Psoas muscle (tissue), 7 donors: ENCODE measurements at regions not wholly inside any gene's neighbourhood (a gene's known extent, or its start where the extent isn't known, plus 50 kb on each side); places are given as distances from the start of the nearest gene placed in this dataset.

ENCODE experiments used
- ATAC-seq, 4 donors: fragments of 200-7000 bp; cut with Tn5 transposase; one replicate each; pipeline ENCODE4 v1.9.1; 2020; ENCODE audit warnings: moderate library complexity in 3 of 4, mild to moderate bottlenecking in 2 of 4
- DNase-seq, 2 donors: peaks; one replicate each; pipeline ENCODE4 v3.0.0-alpha.2; 2020
- H3K27ac ChIP-seq: fragments of 200-600 bp; one replicate; pipeline ENCODE4 v1.8.0; 2022
- H3K27me3 ChIP-seq, 3 donors: fragments of 200-600 bp in 1 of 3; one replicate each; pipeline versions ENCODE4 v1.6.1 to v1.8.0; 2013 to 2022; ENCODE audit warnings: low read length in 2 of 3, mild to moderate bottlenecking in 2 of 3, moderate library complexity in 1 of 3; ENCODE audit not compliant: insufficient read depth in 3 of 3
- H3K36me3 ChIP-seq, 2 donors: fragments of 200-600 bp in 1 of 2; one replicate each; pipeline versions ENCODE4 v1.6.1 to v1.8.0; 2013 to 2022; ENCODE audit warnings: low read depth in 1 of 2, mild to moderate bottlenecking in 1 of 2, moderate library complexity in 1 of 2; ENCODE audit not compliant: insufficient read depth in 1 of 2
- H3K4me1 ChIP-seq: fragments of 200-600 bp; one replicate; pipeline ENCODE4 v1.8.0; 2022
- H3K4me3 ChIP-seq: fragments of 200-600 bp; one replicate; pipeline ENCODE4 v1.8.0; 2022; ENCODE audit warnings: mild to moderate bottlenecking
- H3K9me3 ChIP-seq: fragments of 200-600 bp; one replicate; pipeline ENCODE4 v1.8.0; 2022
- CTCF ChIP-seq: fragments of 200-600 bp; IDR thresholded peaks from one replicate; pipeline ENCODE4 v1.8.0; 2022; ENCODE audit warnings: antibody characterized with exemption
- WGBS, 3 donors: extraction: QIAGEN DNeasy Blood & Tissue Kit; methylation state at CpG; one replicate each; pipeline versions ENCODE4 v1.1.6 to v1.1.7; 2013; 5-methylcytosine and 5-hydroxymethylcytosine counted together
- intact Hi-C, 2 donors: fragments of 100-400 bp; cut with DNase I; formaldehyde crosslinking; loops; one replicate each; pipeline versions ENCODE4 v1.11.0 to v1.14.2; 2022
- donor health status: healthy with polysubstance abuse.
- donor health status: DM: no; HTN: no; CAD: no; lungs with moderate emphysema.
- donor health status: Bipolar disorder and iron deficiency.
- donor health status: healthy.
- donor health status: DM: yes; HTN: yes; CAD: no.
- donor health status: DM: no; HTN: no; CAD: no.
- donor health status: DM: yes; HTN: yes; CAD: no.

GRCh38 chr11:80782135-80782885, 1341.5 kb upstream of the TENM4 start:
- 40 to 46% (median 42%) methylated on average over 4 of the region's 4 CpGs for WGBS, 3 donors
- H3K4me1 ChIP-seq: no peaks in the 10 kb centered on the region
- no peak overlapping the region for H3K4me3 ChIP-seq
- intact Hi-C loops: no loop called here
- no peaks in the 10 kb centered on the region for H3K9me3 ChIP-seq
- H3K27ac ChIP-seq: no peak overlapping the region
- DNase-seq (no peak), ATAC-seq (no peak)
- no peak for TF ChIP-seq CTCF
- H3K36me3 ChIP-seq: no peaks in the 10 kb centered on the region
- H3K27me3 ChIP-seq: no peaks in the 10 kb centered on the region

- ATAC-seq (no peak), DNase-seq (no peak)
- H3K27ac ChIP-seq: no peak overlapping the region
- no peaks in the 10 kb centered on the region for H3K36me3 ChIP-seq
- H3K9me3 ChIP-seq: no peaks in the 10 kb centered on the region
- no peak for TF ChIP-seq CTCF
- H3K4me1 ChIP-seq: no peaks in the 10 kb centered on the region
- H3K27me3 ChIP-seq: no peaks in the 10 kb centered on the region
- intact Hi-C loops: no loop called here
- 28 to 36% (median 32%) methylated on average over 5 of the region's 5 CpGs for WGBS, 3 donors
- no peak overlapping the region for H3K4me3 ChIP-seq
Measured at GRCh38 chr11:80779905-80780605, 1339.2 kb upstream of the TENM4 start.

- no peak for TF ChIP-seq CTCF
- DNase-seq: no peak
Measured at GRCh38 chr11:80778941-80779340, 1338.1 kb upstream of the TENM4 start.

GRCh38 chr11:80778432-80778831, 1337.6 kb upstream of the TENM4 start:
- H3K36me3 ChIP-seq: no peaks in the 10 kb centered on the region
- WGBS, 3 donors: 68 to 77% (median 71%) methylated on average over 3 of the region's 3 CpGs
- H3K4me1 ChIP-seq: no peaks in the 10 kb centered on the region
- no peak overlapping the region for H3K27ac ChIP-seq
- H3K27me3 ChIP-seq: no peaks in the 10 kb centered on the region
- ATAC-seq (no peak), DNase-seq (no peak)
- no peaks in the 10 kb centered on the region for H3K9me3 ChIP-seq
- intact Hi-C loops: no loop called here
- no peak overlapping the region for H3K4me3 ChIP-seq
- no peak for TF ChIP-seq CTCF

More at GRCh38 chr11:80778941-80779340, 1338.1 kb upstream of the TENM4 start:
- Histone ChIP-seq H3K4me1 (no peaks in the 10 kb centered on the region), H3K36me3 (no peaks in the 10 kb centered on the region), H3K4me3 (no peak overlapping the region), H3K27me3 (no peaks in the 10 kb centered on the region), H3K27ac (no peak overlapping the region), H3K9me3 (no peaks in the 10 kb centered on the region)
- no peak for ATAC-seq
- intact Hi-C loops: no loop called here
- WGBS, 3 donors: 81 to 89% (median 88%) methylated on average over 3 of the region's 3 CpGs
